Tibial nerve (tissue), 4 donors: ENCODE measurements at regions not wholly inside any gene's neighbourhood (a gene's known extent, or its start where the extent isn't known, plus 50 kb on each side); places are given as distances from the start of the nearest gene placed in this dataset.

Source experiments
- DNase-seq, 2 donors: peaks; one replicate each; pipeline ENCODE4 v3.0.0-alpha.2; 2019; ENCODE audit warnings: low spot score in 2 of 2
- H3K27ac ChIP-seq, 4 donors: fragments of 200-600 bp; sonication (generic) in 3 of 4; one replicate each; pipeline ENCODE4 v1.5.1; 2017 to 2019; ENCODE audit warnings: mild to moderate bottlenecking in 1 of 4
- H3K27me3 ChIP-seq, 2 donors: fragments of 200-600 bp; sonication (generic) in 1 of 2; one replicate each; pipeline versions ENCODE4 v1.5.1 to v1.6.0; 2017 to 2019
- H3K36me3 ChIP-seq, 3 donors: fragments of 200-600 bp; sonication (generic); one replicate each; pipeline ENCODE4 v1.5.1; 2018 to 2019
- H3K4me1 ChIP-seq, 4 donors: fragments of 200-600 bp; sonication (generic) in 3 of 4; one replicate each; pipeline ENCODE4 v1.5.1; 2017 to 2019
- H3K4me3 ChIP-seq, 4 donors: fragments of 200-600 bp; sonication (generic) in 3 of 4; one replicate each; pipeline ENCODE4 v1.5.1; 2017 to 2019; ENCODE audit warnings: mild to moderate bottlenecking in 1 of 4, moderate library complexity in 1 of 4
- H3K9me3 ChIP-seq, 4 donors: fragments of 200-600 bp; sonication (generic) in 3 of 4; one replicate each; pipeline ENCODE4 v1.5.1; 2017 to 2019
- EP300 ChIP-seq, 2 donors: sonication (generic); formaldehyde crosslinking; IDR thresholded peaks; one replicate each; pipeline ENCODE4 v1.6.1; 2017; ENCODE audit warnings: antibody characterized with exemption in 2 of 2, mild to moderate bottlenecking in 1 of 2
- POLR2A ChIP-seq, 2 donors: fragments of 450-650 bp; IDR thresholded peaks; one replicate each; pipeline ENCODE4 v1.6.1; 2017; ENCODE audit warnings: antibody characterized with exemption in 2 of 2, mild to moderate bottlenecking in 2 of 2, moderate library complexity in 2 of 2
- WGBS, 2 donors: methylation state at CpG; one replicate each; pipeline ENCODE4 v1.1.5; 2018; 5-methylcytosine and 5-hydroxymethylcytosine counted together
- TF ChIP-seq, protein P1 (sequence below), 5 experiments: fragments of 200-600 bp in 3 of 5; fragments of 450-650 bp in 2 of 5; sonication (generic) in 3 of 5; IDR thresholded peaks; one replicate each; pipeline ENCODE4 v1.5.1; 2016 to 2019; ENCODE audit warnings: antibody characterized with exemption in 5 of 5, mild to moderate bottlenecking in 3 of 5, moderate library complexity in 2 of 5

DNA sequence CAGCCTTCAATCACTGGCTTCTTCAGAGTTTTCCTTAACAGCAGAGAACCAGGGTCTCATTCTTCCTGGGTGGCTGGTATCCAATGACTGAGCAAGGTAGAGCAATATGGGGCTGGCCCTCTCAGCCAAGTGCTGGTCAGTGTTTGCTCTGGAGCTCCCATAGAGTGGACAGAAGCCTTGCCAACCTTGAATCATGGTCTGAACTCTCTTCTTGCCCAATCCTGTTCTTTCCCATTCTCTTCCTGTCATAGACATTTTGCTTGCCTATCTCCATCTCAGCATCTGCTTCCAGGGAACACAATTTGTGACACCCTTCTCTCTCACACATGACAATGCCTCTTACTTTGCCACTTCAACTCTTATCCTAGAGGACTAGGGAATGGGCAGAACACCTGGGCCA, 245.6 kb upstream of the PEX5L start:
- Histone ChIP-seq H3K36me3 (no peaks in the 10 kb centered on the region), H3K4me1 (no peaks in the 10 kb centered on the region), H3K4me3 (no peak overlapping the region), H3K27me3 (no peaks in the 10 kb centered on the region), H3K27ac (no peak overlapping the region), H3K9me3 (no peaks in the 10 kb centered on the region)
- no peak for DNase-seq
- TF ChIP-seq POLR2A (IDR thresholded peaks at IDR 0.05) (no peak), EP300 (IDR thresholded peaks at IDR 0.05) (no peak)
- TF ChIP-seq, protein P1, sequence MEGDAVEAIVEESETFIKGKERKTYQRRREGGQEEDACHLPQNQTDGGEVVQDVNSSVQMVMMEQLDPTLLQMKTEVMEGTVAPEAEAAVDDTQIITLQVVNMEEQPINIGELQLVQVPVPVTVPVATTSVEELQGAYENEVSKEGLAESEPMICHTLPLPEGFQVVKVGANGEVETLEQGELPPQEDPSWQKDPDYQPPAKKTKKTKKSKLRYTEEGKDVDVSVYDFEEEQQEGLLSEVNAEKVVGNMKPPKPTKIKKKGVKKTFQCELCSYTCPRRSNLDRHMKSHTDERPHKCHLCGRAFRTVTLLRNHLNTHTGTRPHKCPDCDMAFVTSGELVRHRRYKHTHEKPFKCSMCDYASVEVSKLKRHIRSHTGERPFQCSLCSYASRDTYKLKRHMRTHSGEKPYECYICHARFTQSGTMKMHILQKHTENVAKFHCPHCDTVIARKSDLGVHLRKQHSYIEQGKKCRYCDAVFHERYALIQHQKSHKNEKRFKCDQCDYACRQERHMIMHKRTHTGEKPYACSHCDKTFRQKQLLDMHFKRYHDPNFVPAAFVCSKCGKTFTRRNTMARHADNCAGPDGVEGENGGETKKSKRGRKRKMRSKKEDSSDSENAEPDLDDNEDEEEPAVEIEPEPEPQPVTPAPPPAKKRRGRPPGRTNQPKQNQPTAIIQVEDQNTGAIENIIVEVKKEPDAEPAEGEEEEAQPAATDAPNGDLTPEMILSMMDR (IDR thresholded peaks at IDR 0.05): no peak

GRCh38 chr3:180283251-180283650, 246.5 kb upstream of the PEX5L start:
- H3K36me3 ChIP-seq: no peaks in the 10 kb centered on the region
- H3K4me1 ChIP-seq: no peaks in the 10 kb centered on the region
- no peaks in the 10 kb centered on the region for H3K27me3 ChIP-seq
- DNase-seq: no peak
- no peak overlapping the region for H3K27ac ChIP-seq
- WGBS, 2 donors: 56 to 60% methylated on average over 3 of the region's 3 CpGs
- TF ChIP-seq POLR2A (IDR thresholded peaks at IDR 0.05) (no peak), EP300 (IDR thresholded peaks at IDR 0.05) (no peak)
- TF ChIP-seq, protein P1 (IDR thresholded peaks at IDR 0.05): no peak
- H3K9me3 ChIP-seq: no peaks in the 10 kb centered on the region
- no peak overlapping the region for H3K4me3 ChIP-seq

DNA sequence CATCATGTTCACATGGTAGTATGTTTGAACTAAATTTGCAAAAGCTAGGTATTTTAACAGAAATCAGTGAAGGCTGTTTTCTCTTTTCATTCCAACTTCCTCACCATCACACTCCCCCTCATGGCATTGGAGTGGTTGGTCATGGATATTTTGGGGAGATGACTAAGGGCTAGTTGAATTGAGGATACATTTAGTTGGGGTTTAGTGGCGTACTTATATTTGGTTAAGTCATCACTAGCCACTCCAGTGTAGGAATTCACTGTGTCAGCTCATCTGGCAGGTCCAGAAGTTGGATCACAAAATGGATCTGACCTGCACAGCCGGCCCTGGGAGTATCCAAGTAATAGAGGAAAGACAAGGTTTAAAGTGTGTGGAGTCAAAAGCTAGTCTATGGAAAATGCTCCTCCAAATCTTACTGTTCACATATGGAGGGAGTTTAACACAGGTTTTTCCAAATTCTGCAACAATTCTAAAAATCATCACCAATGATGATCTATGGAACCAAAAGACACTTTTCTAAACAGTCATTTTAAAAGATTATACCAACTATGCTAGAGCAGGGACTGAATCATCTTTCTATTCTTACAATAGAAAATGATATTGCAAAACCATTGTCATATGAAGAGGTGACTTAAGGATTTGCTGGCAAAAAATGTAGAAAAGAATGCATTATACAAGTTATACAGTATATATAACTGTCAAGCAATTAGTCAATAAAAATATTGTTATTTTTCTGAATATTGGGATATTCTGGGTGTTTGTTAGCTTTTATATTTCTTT, 247.8 kb upstream of the PEX5L start:
- Histone ChIP-seq H3K4me3 (no peak overlapping the region), H3K4me1 (no peaks in the 10 kb centered on the region), H3K36me3 (no peaks in the 10 kb centered on the region), H3K27me3 (no peaks in the 10 kb centered on the region), H3K9me3 (no peaks in the 10 kb centered on the region), H3K27ac (no peak overlapping the region)
- no peak for DNase-seq
- WGBS, 2 donors: 73 to 92% methylated on average over 2 of the region's 2 CpGs
- TF ChIP-seq, protein P1 (IDR thresholded peaks at IDR 0.05): no peak
- no peak for TF ChIP-seq EP300 (IDR thresholded peaks at IDR 0.05)

- TF ChIP-seq EP300 (IDR thresholded peaks at IDR 0.05) (no peak), POLR2A (IDR thresholded peaks at IDR 0.05) (no peak)
- TF ChIP-seq, protein P1 (IDR thresholded peaks at IDR 0.05): no peak
- H3K27ac ChIP-seq: no peak overlapping the region
- no peaks in the 10 kb centered on the region for H3K36me3 ChIP-seq
- H3K4me3 ChIP-seq: no peak overlapping the region
- H3K9me3 ChIP-seq: no peaks in the 10 kb centered on the region
- DNase-seq: no peak
- no peaks in the 10 kb centered on the region for H3K4me1 ChIP-seq
- H3K27me3 ChIP-seq: no peaks in the 10 kb centered on the region
Observed at GRCh38 chr3:180287703-180288102, 251.0 kb upstream of the PEX5L start.

- Histone ChIP-seq H3K4me3 (no peak overlapping the region), H3K36me3 (no peaks in the 10 kb centered on the region), H3K27me3 (no peaks in the 10 kb centered on the region), H3K27ac (no peak overlapping the region), H3K9me3 (no peaks in the 10 kb centered on the region), H3K4me1 (no peaks in the 10 kb centered on the region)
- no peak for TF ChIP-seq EP300 (IDR thresholded peaks at IDR 0.05)
- TF ChIP-seq POLR2A (IDR thresholded peaks at IDR 0.05): no peak
- TF ChIP-seq, protein P1 (IDR thresholded peaks at IDR 0.05): no peak
- no peak for DNase-seq
- 77 to 80% methylated on average over 2 of the region's 2 CpGs for WGBS, 2 donors
Observed at GRCh38 chr3:180288816-180289215, 252.1 kb upstream of the PEX5L start.
